HFF-Myc (cell line): ENCODE measurements at regions not wholly inside any gene's neighbourhood (a gene's known extent, or its start where the extent isn't known, plus 50 kb on each side); places are given as distances from the start of the nearest gene placed in this dataset.

Experiments
- DNase-seq: peaks from one replicate; pipeline ENCODE4 v3.0.0-alpha.2; 2011; ENCODE audit warnings: low read depth; ENCODE audit errors: extremely low read depth
- H3K4me3 ChIP-seq: replicated peaks from 2 replicates; pipeline ENCODE4 v1.5.1; 2011; ENCODE audit warnings: low read depth, mild to moderate bottlenecking, control low read depth, low read length
- TF ChIP-seq, protein P1 (sequence below): IDR thresholded peaks from 2 replicates; pipeline ENCODE4 v1.5.1; 2012; ENCODE audit warnings: mild to moderate bottlenecking, low read depth, low read length, control low read depth; ENCODE audit errors: missing control alignments

DNA sequence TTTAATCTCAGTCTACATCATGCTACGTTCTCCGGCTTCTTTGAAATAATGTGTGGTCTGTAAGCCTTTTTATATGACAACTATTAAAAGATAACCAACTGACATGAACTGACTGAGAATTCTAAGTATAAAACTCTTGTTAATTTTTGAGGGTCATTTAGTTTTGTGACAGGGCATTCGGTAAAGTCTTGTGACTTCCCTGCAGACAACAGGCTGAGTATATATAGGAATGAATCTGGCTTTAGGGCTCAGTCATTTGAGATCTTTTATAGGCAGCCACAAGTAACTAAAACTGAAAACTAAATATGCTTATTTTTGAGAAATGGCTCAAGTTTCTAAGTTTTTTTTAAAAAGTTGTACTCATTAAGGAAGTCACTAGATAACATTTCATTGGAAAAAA, 62.5 kb upstream of the SCIN start:
- TF ChIP-seq, protein P1, sequence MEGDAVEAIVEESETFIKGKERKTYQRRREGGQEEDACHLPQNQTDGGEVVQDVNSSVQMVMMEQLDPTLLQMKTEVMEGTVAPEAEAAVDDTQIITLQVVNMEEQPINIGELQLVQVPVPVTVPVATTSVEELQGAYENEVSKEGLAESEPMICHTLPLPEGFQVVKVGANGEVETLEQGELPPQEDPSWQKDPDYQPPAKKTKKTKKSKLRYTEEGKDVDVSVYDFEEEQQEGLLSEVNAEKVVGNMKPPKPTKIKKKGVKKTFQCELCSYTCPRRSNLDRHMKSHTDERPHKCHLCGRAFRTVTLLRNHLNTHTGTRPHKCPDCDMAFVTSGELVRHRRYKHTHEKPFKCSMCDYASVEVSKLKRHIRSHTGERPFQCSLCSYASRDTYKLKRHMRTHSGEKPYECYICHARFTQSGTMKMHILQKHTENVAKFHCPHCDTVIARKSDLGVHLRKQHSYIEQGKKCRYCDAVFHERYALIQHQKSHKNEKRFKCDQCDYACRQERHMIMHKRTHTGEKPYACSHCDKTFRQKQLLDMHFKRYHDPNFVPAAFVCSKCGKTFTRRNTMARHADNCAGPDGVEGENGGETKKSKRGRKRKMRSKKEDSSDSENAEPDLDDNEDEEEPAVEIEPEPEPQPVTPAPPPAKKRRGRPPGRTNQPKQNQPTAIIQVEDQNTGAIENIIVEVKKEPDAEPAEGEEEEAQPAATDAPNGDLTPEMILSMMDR: no peak
- no peak overlapping the region for H3K4me3 ChIP-seq
- DNase-seq: no peak

DNA sequence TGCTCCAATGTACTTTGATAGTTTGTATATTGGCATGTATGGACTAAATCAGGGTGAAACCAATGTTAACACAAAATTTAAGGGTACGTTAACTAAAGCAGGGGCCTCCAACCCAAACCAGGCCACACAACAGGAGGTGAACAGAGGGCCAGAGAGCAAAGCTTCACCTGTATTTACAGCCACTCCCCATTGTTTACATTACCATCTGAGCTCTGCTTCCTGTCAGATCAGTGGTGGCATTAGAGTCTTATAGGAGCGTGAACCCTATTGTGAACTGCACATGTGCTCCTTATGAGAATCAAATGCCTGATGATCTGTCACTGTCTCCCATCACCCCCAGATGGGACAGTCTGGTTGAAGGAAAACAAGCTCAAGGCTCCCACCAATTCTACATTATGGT, 62.0 kb upstream of the SCIN start:
- DNase-seq: no peak
- TF ChIP-seq, protein P1: no peak
- H3K4me3 ChIP-seq: no peak overlapping the region

DNA sequence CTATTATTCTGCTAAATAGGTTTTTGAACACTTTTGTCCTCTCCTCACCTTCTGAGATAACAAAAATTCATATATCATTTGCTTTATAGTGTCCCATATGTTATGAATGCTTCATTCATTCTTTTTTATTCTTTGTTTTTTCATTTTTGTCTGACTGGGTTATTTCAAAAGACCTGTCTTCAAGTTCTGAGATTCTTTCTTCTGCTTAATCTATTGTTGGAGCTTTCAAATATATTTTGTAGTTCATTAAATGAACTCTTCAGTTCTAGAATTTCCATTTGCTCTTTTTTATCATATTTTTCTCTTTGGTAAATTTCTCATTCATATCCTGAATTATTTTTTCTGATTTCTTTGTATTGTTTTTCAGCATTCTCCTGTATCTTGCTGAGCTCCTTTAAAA, 53.1 kb upstream of the SCIN start:
- DNase-seq: no peak
- TF ChIP-seq, protein P1: no peak
- H3K4me3 ChIP-seq: no peak overlapping the region

DNA sequence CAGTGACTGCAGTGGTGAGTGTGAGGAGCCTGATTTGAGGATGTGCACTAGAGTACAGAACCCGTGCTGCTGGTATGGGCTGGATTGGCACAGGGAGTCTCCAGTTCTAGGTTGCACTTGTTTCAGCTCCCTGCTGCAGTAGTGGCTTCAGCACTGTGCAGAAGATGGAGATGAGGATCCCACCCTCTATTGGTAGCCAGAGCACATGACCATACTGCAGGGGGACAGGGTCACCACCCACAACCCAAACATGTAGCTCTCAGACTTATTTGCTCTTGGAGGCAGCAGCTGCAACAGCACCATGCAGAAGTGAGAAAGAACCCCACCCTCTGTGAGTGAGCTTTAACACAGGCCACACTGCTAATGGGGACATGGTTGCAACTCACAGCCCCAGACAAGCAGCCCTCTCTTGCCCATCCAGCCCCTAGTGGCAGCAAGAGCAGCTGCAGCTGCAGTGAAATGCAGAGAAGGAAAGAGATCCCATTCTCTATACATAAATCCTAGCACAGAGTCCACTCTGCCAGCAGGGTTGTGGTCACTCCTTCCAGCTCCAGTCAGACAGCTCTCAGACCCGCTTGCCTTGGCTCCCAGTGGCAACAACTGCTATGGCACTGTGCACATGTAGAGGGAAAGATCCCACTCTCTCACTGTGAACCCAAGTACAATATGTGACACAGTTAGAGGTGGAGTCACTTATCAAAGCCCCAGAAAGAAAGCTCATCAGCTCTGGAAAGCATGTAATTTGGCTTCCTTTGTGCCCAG, 51.4 kb upstream of the SCIN start:
- no peak overlapping the region for H3K4me3 ChIP-seq
- TF ChIP-seq, protein P1: peak; percentile 65
- DNase-seq: peak; percentile 1

DNA sequence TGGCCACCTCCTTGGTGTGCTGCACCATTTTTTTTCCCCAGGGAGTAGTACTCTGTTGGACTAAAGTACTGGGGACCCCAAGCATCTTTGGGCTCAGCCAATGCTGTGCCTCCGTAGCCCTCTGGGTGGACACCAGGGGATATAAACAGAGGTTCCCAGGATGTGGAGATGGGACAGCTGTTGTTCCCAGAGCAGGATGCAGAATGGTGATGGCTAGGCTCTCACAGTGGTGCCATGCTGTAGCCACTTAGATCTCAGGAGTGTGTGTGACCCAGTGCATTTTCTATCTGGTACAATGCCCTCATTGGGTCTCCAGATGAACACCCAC, 50.9 kb upstream of the SCIN start:
- H3K4me3 ChIP-seq: no peak overlapping the region
- no peak for DNase-seq
- TF ChIP-seq, protein P1: no peak
